ENCODE measurements at regions not wholly inside any gene's neighbourhood (a gene's known extent, or its start where the extent isn't known, plus 50 kb on each side); places are given as distances from the start of the nearest gene placed in this dataset.
"Not testable (repeated sequence)": the region's sequence is repeated elsewhere in the genome, so short reads cannot be mapped to it uniquely, and the experiment has no call there.

- no peaks in the 10 kb centered on the region for H3K9me3 ChIP-seq (ENCODE audit: control insufficient read depth, low read length)
- no peaks in the 10 kb centered on the region for H3K36me3 ChIP-seq (ENCODE audit: control insufficient read depth, insufficient read depth, low read length)
- H3K4me3 ChIP-seq (ENCODE audit: low read length) = no peak overlapping the region
- no peaks in the 10 kb centered on the region for H3K27me3 ChIP-seq (ENCODE audit: control insufficient read depth, insufficient read depth, low read length)
- H3K9ac ChIP-seq (ENCODE audit: low read length) = peak overlapping the region; percentile 45
- peaks cover 63% of the 10 kb centered on the region for H3K4me1 ChIP-seq (ENCODE audit: control insufficient read depth, insufficient read depth, low read length)
These were observed 51.8 kb downstream of the TEX44 start for GRCh38 chr2:231644426-231644825.

GRCh38 chr2:231646476-231646875 lies 53.8 kb downstream of the TEX44 start:
- Histone ChIP-seq H3K4me1 (ENCODE audit: control insufficient read depth, insufficient read depth, low read length) (peaks cover 49% of the 10 kb centered on the region), H3K27me3 (ENCODE audit: control insufficient read depth, insufficient read depth, low read length) (no peaks in the 10 kb centered on the region), H3K4me3 (ENCODE audit: low read length) (no peak overlapping the region), H3K9ac (ENCODE audit: low read length) (peak overlapping the region; percentile 50), H3K36me3 (ENCODE audit: control insufficient read depth, insufficient read depth, low read length) (no peaks in the 10 kb centered on the region), H3K9me3 (ENCODE audit: control insufficient read depth, low read length) (no peaks in the 10 kb centered on the region)

GRCh38 chr2:231648579-231649174 lies 56.0 kb downstream of the TEX44 start:
- no peaks in the 10 kb centered on the region for H3K9me3 ChIP-seq (ENCODE audit: control insufficient read depth, low read length)
- H3K27me3 ChIP-seq (ENCODE audit: control insufficient read depth, insufficient read depth, low read length) = no peaks in the 10 kb centered on the region
- no peak overlapping the region for H3K9ac ChIP-seq (ENCODE audit: low read length)
- H3K36me3 ChIP-seq (ENCODE audit: control insufficient read depth, insufficient read depth, low read length) = no peaks in the 10 kb centered on the region
- H3K4me1 ChIP-seq (ENCODE audit: control insufficient read depth, insufficient read depth, low read length) = peaks cover 29% of the 10 kb centered on the region
- no peak overlapping the region for H3K4me3 ChIP-seq (ENCODE audit: low read length)

GRCh38 chr2:231651561-231651960 lies 56.8 kb upstream of the PTMA start:
- not testable (repeated sequence) for H3K36me3 ChIP-seq (ENCODE audit: control insufficient read depth, insufficient read depth, low read length)
- H3K4me1 ChIP-seq (ENCODE audit: control insufficient read depth, insufficient read depth, low read length) = peaks cover 19% of the 10 kb centered on the region

GRCh38 chr2:231655488-231655887 lies 52.8 kb upstream of the PTMA start:
- Histone ChIP-seq H3K4me3 (ENCODE audit: low read length) (no peak overlapping the region), H3K9ac (ENCODE audit: low read length) (no peak overlapping the region), H3K4me1 (ENCODE audit: control insufficient read depth, insufficient read depth, low read length) (peaks cover 33% of the 10 kb centered on the region), H3K27me3 (ENCODE audit: control insufficient read depth, insufficient read depth, low read length) (no peaks in the 10 kb centered on the region), H3K9me3 (ENCODE audit: control insufficient read depth, low read length) (no peaks in the 10 kb centered on the region), H3K36me3 (ENCODE audit: control insufficient read depth, insufficient read depth, low read length) (no peaks in the 10 kb centered on the region)

More at GRCh38 chr2:231651561-231651960, 56.8 kb upstream of the PTMA start:
- not testable (repeated sequence) for H3K9ac ChIP-seq (ENCODE audit: low read length); H3K4me3 ChIP-seq (ENCODE audit: low read length); H3K9me3 ChIP-seq (ENCODE audit: control insufficient read depth, low read length); H3K27me3 ChIP-seq (ENCODE audit: control insufficient read depth, insufficient read depth, low read length)

GRCh38 chr2:231655894-231656293 lies 52.4 kb upstream of the PTMA start:
- peaks cover 34% of the 10 kb centered on the region for H3K4me1 ChIP-seq (ENCODE audit: control insufficient read depth, insufficient read depth, low read length)
- H3K9me3 ChIP-seq (ENCODE audit: control insufficient read depth, low read length) = no peaks in the 10 kb centered on the region
- H3K4me3 ChIP-seq (ENCODE audit: low read length) = no peak overlapping the region
- H3K36me3 ChIP-seq (ENCODE audit: control insufficient read depth, insufficient read depth, low read length) = no peaks in the 10 kb centered on the region
- no peaks in the 10 kb centered on the region for H3K27me3 ChIP-seq (ENCODE audit: control insufficient read depth, insufficient read depth, low read length)
- H3K9ac ChIP-seq (ENCODE audit: low read length) = no peak overlapping the region

All from mucosa of stomach (tissue), 1 donor.